GM19328 (cell line): ENCODE measurements at regions not wholly inside any gene's neighbourhood (a gene's known extent, or its start where the extent isn't known, plus 50 kb on each side); places are given as distances from the start of the nearest gene placed in this dataset.

Experiments used
- ATAC-seq: cut with Tn5 transposase; IDR thresholded peaks from one replicate; pipeline ENCODE4 v1.9.1; 2021; ENCODE audit warnings: mild to moderate bottlenecking, moderate library complexity; ENCODE audit not compliant: unreplicated experiment

- ATAC-seq, result no peak
Measured at GRCh38 chr1:201653883-201654282, 115.0 kb downstream of the NAV1 start.

GRCh38 chr1:201655243-201655642, 116.3 kb downstream of the NAV1 start:
- no peak for ATAC-seq

- ATAC-seq, result no peak
Measured at GRCh38 chr1:201655910-201656309, 117.0 kb downstream of the NAV1 start.

GRCh38 chr1:201656311-201657032, 117.5 kb downstream of the NAV1 start:
- ATAC-seq, result no peak

- no peak for ATAC-seq
Measured at GRCh38 chr1:201659572-201659971, 120.6 kb downstream of the NAV1 start.

- ATAC-seq, result no peak
Measured at GRCh38 chr1:201660931-201661822, 122.2 kb downstream of the NAV1 start.

- ATAC-seq, result no peak
Measured at GRCh38 chr1:201661823-201662359, 123.0 kb downstream of the NAV1 start.

GRCh38 chr1:201662646-201663045, 123.7 kb downstream of the NAV1 start:
- no peak for ATAC-seq

GRCh38 chr1:201663491-201664113, 124.7 kb downstream of the NAV1 start:
- ATAC-seq, result no peak

- ATAC-seq, result no peak
Measured at GRCh38 chr1:201665036-201665435, 126.1 kb downstream of the NAV1 start.

- ATAC-seq, result no peak
Measured at GRCh38 chr1:201666102-201666501, 127.2 kb downstream of the NAV1 start.

GRCh38 chr1:201666645-201667044, 127.7 kb downstream of the NAV1 start:
- ATAC-seq, result no peak

- ATAC-seq, result no peak
Measured at GRCh38 chr1:201667479-201667878, 128.6 kb downstream of the NAV1 start.

GRCh38 chr1:201670517-201670916, 131.6 kb downstream of the NAV1 start:
- no peak for ATAC-seq

- no peak for ATAC-seq
Measured at GRCh38 chr1:201672685-201673084, 133.8 kb downstream of the NAV1 start.

GRCh38 chr1:201673093-201673492, 134.2 kb downstream of the NAV1 start:
- ATAC-seq, result no peak

- ATAC-seq, result no peak
Measured at GRCh38 chr1:201673915-201674314, 135.0 kb downstream of the NAV1 start.

- no peak for ATAC-seq
Measured at GRCh38 chr1:201675143-201675542, 136.2 kb downstream of the NAV1 start.

- no peak for ATAC-seq
Measured at GRCh38 chr1:201676197-201676596, 137.3 kb downstream of the NAV1 start.

- no peak for ATAC-seq
Measured at GRCh38 chr1:201676641-201677040, 137.7 kb downstream of the NAV1 start.
